HepG2 (cell line): ENCODE measurements at regions not wholly inside any gene's neighbourhood (a gene's known extent, or its start where the extent isn't known, plus 50 kb on each side); places are given as distances from the start of the nearest gene placed in this dataset.

Experiments used
- ATAC-seq: fragments of 200-7000 bp; cut with Tn5 transposase; 3 replicates; pipeline ENCODE4 v1.9.1; 2020; ENCODE audit warnings: mild to moderate bottlenecking, moderate library complexity
- BruUV-seq: library from RNA; stranded (reverse); fragments of 400-500 nt; replicated peaks from 2 replicates; lab custom pipeline; 2021; lab: Mats Ljungman, UMichigan
- CTCF ChIA-PET: fragments of 300-600 bp; formaldehyde crosslinking; extraction: SDS; loops from one replicate; lab custom pipeline; 2021; ENCODE audit warnings: low total read pairs, inconsistent platforms, low intra/inter-chr PET ratio; lab: Yijun Ruan, JAX
- POLR2A ChIA-PET: fragments of 350-600 bp; sonication (Branson Sonifier 250); formaldehyde crosslinking; loops from one replicate; lab custom pipeline; 2020; ENCODE audit warnings: antibody characterized with exemption, inconsistent platforms; lab: Yijun Ruan, JAX
- DNase-seq: peaks from one replicate; pipeline ENCODE4 v3.0.0-alpha.2; 2015; ENCODE audit warnings: low spot score
- FAIRE-seq: peaks from 3 replicates; lab custom pipeline; 2011; peaks lifted over from hg19 to GRCh38; lab: Jason Lieb, UNC
- H2AFZ ChIP-seq: one replicate; pipeline ENCODE4 v1.6.1; 2011; ENCODE audit warnings: low read length, inconsistent platforms
- H3K27ac ChIP-seq: fragments of 300-600 bp; 3 replicates; pipeline ENCODE4 v1.8.0; 2011; ENCODE audit warnings: mixed run types, mild to moderate bottlenecking, mixed read lengths, low read length, inconsistent platforms; ENCODE audit not compliant: insufficient read depth; ENCODE audit errors: extremely low read length
- H3K27me3 ChIP-seq, 2 experiments: fragments of 200-600 bp in 1 of 2; 2 replicates in 1 of 2; 3 replicates in 1 of 2; pipeline versions ENCODE4 v1.6.0 to v1.8.0; 2011; ENCODE audit warnings: low read length in 2 of 2, mild to moderate bottlenecking in 2 of 2, moderate library complexity in 2 of 2, inconsistent platforms in 1 of 2; ENCODE audit not compliant: insufficient read depth in 2 of 2, control insufficient read depth in 1 of 2
- H3K36me3 ChIP-seq, 2 experiments: fragments of 200-600 bp in 1 of 2; replicated peaks in 1 of 2; 2 replicates in 1 of 2; 3 replicates in 1 of 2; pipeline versions ENCODE4 v1.5.1 to v1.8.0; 2011; ENCODE audit warnings: low read length in 2 of 2, inconsistent platforms in 1 of 2; ENCODE audit not compliant: insufficient read depth in 2 of 2, control insufficient read depth in 1 of 2
- H3K4me1 ChIP-seq: 2 replicates; pipeline ENCODE4 v1.5.1; 2012; ENCODE audit warnings: low read length, inconsistent platforms; ENCODE audit not compliant: insufficient read depth
- H3K4me2 ChIP-seq: 2 replicates; pipeline ENCODE4 v1.6.0; 2011; ENCODE audit warnings: low read depth, low read length, inconsistent platforms
- H3K4me3 ChIP-seq, 3 experiments: fragments of 200-600 bp in 1 of 3; sonication (generic), shearing (Covaris generic) in 1 of 3; replicated peaks in 1 of 3; 2 replicates each; pipeline ENCODE4 v1.5.1; 2011 to 2016; ENCODE audit warnings: low read length in 3 of 3, inconsistent platforms in 2 of 3, low read depth in 2 of 3, mild to moderate bottlenecking in 2 of 3, control low read depth in 1 of 3, mixed read lengths in 1 of 3; ENCODE audit not compliant: insufficient read depth in 1 of 3
- H3K79me2 ChIP-seq: one replicate; pipeline ENCODE4 v1.6.1; 2011; ENCODE audit warnings: low read length, inconsistent platforms; ENCODE audit not compliant: insufficient read depth
- H3K9ac ChIP-seq: 2 replicates; pipeline ENCODE4 v1.6.0; 2011; ENCODE audit warnings: mild to moderate bottlenecking, low read depth, low read length, inconsistent platforms; ENCODE audit not compliant: insufficient read depth
- H3K9me3 ChIP-seq: 2 replicates; pipeline ENCODE4 v1.5.1; 2012; ENCODE audit warnings: mild to moderate bottlenecking, low read length
- H4K20me1 ChIP-seq: 2 replicates; pipeline ENCODE4 v1.6.0; 2011; ENCODE audit warnings: inconsistent platforms, mild to moderate bottlenecking, low read length, moderate library complexity; ENCODE audit not compliant: insufficient read depth
- KDM6A ChIP-seq: IDR thresholded peaks from 2 replicates; pipeline ENCODE4 v1.6.1; 2016; ENCODE audit warnings: low read depth
- NFE2 ChIP-seq: sonication (generic); formaldehyde crosslinking; IDR thresholded peaks from 2 replicates; pipeline ENCODE4 v1.4.0; 2020; ENCODE audit warnings: missing genetic modification reagents
- NFKB2 ChIP-seq: sonication (generic); formaldehyde crosslinking; IDR thresholded peaks from 2 replicates; pipeline ENCODE4 v1.4.0; 2020; ENCODE audit warnings: missing genetic modification reagents, borderline replicate concordance
- SRF ChIP-seq: IDR thresholded peaks from 2 replicates; pipeline ENCODE4 v1.6.1; 2011; ENCODE audit warnings: mild to moderate bottlenecking, low read depth, low read length, moderate library complexity
- ZBTB46 ChIP-seq: sonication (generic); formaldehyde crosslinking; IDR thresholded peaks from 2 replicates; pipeline ENCODE4 v1.4.0; 2020; ENCODE audit warnings: mild to moderate bottlenecking, missing genetic modification reagents, borderline replicate concordance
- WGBS: methylation state at CpG from one replicate; pipeline ENCODE4 v1.1.6; 2017; ENCODE audit warnings: low lambda C conversion rate; 5-methylcytosine and 5-hydroxymethylcytosine counted together
- in situ Hi-C: cut with HindIII; loops from 2 replicates; pipeline ENCODE4 v1.10.0; 2017; ENCODE audit warnings: low pct_unique_long_range_greater_than_20kb; ENCODE audit not compliant: extremely low pct_ligation_motif_present
- intact Hi-C: fragments of 100-400 bp; cut with micrococcal nuclease; formaldehyde crosslinking; loops from one replicate; pipeline ENCODE4 v1.10.0; 2022; ENCODE audit not compliant: unreplicated experiment
- TF ChIP-seq, protein P1 (sequence below): sonication (generic); formaldehyde crosslinking; IDR thresholded peaks from 2 replicates; pipeline ENCODE4 v1.5.0; 2020; ENCODE audit warnings: mild to moderate bottlenecking, missing genetic modification reagents, moderate library complexity

DNA sequence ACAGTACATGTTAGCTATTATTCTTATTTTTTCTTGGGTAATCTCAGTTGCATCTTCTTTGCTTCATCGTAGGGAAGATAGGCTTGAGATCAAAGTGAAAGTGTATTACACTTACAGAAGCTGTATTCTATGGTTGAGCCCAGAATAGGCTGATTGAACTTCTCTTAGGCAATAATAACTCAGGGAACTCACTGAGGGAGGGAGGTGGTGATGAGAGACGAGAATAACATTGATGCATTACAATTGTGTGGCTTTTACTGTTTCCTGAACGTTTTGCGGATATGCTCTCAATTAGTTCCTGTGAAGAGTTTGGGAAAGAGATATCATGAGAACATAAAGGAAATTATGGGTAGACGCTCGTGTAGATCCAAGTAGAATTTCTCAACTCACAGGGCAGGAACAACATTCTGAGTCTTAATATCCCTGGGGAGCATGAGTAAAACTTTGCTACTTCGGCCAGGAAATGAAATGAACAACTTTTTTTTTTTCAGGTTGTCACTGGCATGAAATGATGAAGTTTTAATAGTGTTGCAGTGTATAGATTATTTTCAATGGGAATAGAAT, 302.2 kb downstream of the TUSC7 start:
- FAIRE-seq = no peak
- no peak overlapping the region for H3K27ac ChIP-seq
- no peak for DNase-seq
- WGBS = 15% methylated on average over 7 of the region's 7 CpGs
- in situ Hi-C loops (no loop called here), intact Hi-C loops (no loop called here)
- no peaks in the 10 kb centered on the region for H3K9me3 ChIP-seq
- no peak overlapping the region for H2AFZ ChIP-seq
- TF ChIP-seq ZBTB46 (CRISPR knock-in tag) (no peak), NFE2 (CRISPR knock-in tag) (no peak), NFKB2 (CRISPR knock-in tag) (no peak), KDM6A (CRISPR knock-in tag) (no peak)
- no peaks in the 10 kb centered on the region for H3K79me2 ChIP-seq
- H3K27me3 ChIP-seq = peaks cover 0 to 9% of the 10 kb centered on the region in 2 experiments; a peak in 2 of 5 replicates
- POLR2A ChIA-PET = no interaction called here
- no peak overlapping the region for H3K4me2 ChIP-seq
- H4K20me1 ChIP-seq = no peaks in the 10 kb centered on the region
- no peak for ATAC-seq
- BruUV-seq = no TSS peak
- H3K36me3 ChIP-seq = no peaks in the 10 kb centered on the region
- CTCF ChIA-PET = no interaction called here
- no peak overlapping the region for H3K9ac ChIP-seq
- H3K4me1 ChIP-seq = no peaks in the 10 kb centered on the region
- H3K4me3 ChIP-seq = no peak overlapping the region

DNA sequence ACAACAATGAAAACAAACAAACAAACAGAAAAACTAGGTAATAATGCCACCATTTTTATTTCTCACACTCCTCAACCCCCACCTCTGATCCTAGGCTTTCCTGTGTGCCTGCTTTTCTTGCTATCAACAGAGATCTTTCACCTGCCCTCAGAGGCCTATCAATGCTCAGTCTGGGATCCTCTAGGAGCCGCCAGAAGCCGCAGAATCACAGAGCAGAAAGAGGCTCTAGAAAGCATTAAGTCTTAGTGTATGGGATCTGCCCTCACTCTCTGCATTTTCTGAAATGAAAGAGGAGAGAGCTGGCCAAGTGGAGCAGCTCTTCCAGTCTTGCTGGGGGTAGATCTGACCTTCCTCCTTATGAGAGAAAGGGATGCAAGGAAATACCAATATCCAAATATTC, 306.8 kb downstream of the TUSC7 start:
- WGBS = 0% methylated on average over 2 of the region's 2 CpGs
- H3K9me3 ChIP-seq = no peaks in the 10 kb centered on the region
- ATAC-seq (no peak; the same call in 2 of the 3 replicates), DNase-seq (no peak), FAIRE-seq (no peak)
- in situ Hi-C loops = no loop called here
- TF ChIP-seq SRF = no peak
- TF ChIP-seq, protein P1, sequence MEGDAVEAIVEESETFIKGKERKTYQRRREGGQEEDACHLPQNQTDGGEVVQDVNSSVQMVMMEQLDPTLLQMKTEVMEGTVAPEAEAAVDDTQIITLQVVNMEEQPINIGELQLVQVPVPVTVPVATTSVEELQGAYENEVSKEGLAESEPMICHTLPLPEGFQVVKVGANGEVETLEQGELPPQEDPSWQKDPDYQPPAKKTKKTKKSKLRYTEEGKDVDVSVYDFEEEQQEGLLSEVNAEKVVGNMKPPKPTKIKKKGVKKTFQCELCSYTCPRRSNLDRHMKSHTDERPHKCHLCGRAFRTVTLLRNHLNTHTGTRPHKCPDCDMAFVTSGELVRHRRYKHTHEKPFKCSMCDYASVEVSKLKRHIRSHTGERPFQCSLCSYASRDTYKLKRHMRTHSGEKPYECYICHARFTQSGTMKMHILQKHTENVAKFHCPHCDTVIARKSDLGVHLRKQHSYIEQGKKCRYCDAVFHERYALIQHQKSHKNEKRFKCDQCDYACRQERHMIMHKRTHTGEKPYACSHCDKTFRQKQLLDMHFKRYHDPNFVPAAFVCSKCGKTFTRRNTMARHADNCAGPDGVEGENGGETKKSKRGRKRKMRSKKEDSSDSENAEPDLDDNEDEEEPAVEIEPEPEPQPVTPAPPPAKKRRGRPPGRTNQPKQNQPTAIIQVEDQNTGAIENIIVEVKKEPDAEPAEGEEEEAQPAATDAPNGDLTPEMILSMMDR (CRISPR knock-in tag) = 0 out of 2 replicates have a peak, but pooled peaks have one; percentile 6
- intact Hi-C loops = no loop called here
- H4K20me1 ChIP-seq = no peaks in the 10 kb centered on the region
- no peak overlapping the region for H3K4me2 ChIP-seq
- H3K9ac ChIP-seq = no peak overlapping the region
- H3K4me1 ChIP-seq = no peaks in the 10 kb centered on the region
- no peak overlapping the region for H2AFZ ChIP-seq
- no peak overlapping the region for H3K4me3 ChIP-seq
- H3K27ac ChIP-seq = no peak overlapping the region
- no TSS peak for BruUV-seq
- H3K27me3 ChIP-seq = peaks cover 0 to 18% of the 10 kb centered on the region in 2 experiments; a peak in 2 of 5 replicates
- no peaks in the 10 kb centered on the region for H3K79me2 ChIP-seq
- ChIA-PET CTCF (no interaction called here), POLR2A (no interaction called here)
- H3K36me3 ChIP-seq = no peaks in the 10 kb centered on the region
